ENCODE measurements at regions not wholly inside any gene's neighbourhood (a gene's known extent, or its start where the extent isn't known, plus 50 kb on each side); places are given as distances from the start of the nearest gene placed in this dataset.

GRCh38 chr1:96979304-96980268 lies 258.0 kb downstream of the PTBP2 start:
- FAIRE-seq, result no peak
- no peaks in the 10 kb centered on the region for H3K4me1 ChIP-seq (ENCODE audit: control insufficient read depth in 3 of 3, insufficient read depth in 2 of 3, low read depth in 1 of 3, low read length in 2 of 3)
- H3K36me3 ChIP-seq (ENCODE audit: control insufficient read depth in 3 of 3, insufficient read depth in 2 of 3, low read depth in 1 of 3, low read length in 3 of 3), result no peaks in the 10 kb centered on the region
- H3K9me3 ChIP-seq (ENCODE audit: control insufficient read depth in 2 of 2, insufficient read depth in 1 of 2, low read depth in 1 of 2, low read length in 1 of 2), result no peaks in the 10 kb centered on the region
- WGBS, 3 donors, result 61 to 79% (median 70%) methylated on average over 3 of the region's 3 CpGs
- DNase-seq, result peak in 1 of 2 donors; percentile 35
- no peak overlapping the region for H3K4me3 ChIP-seq (ENCODE audit: low read depth in 1 of 3, low read length in 3 of 3)
- H3K27me3 ChIP-seq (ENCODE audit: control insufficient read depth in 3 of 3, insufficient read depth in 3 of 3, low read length in 3 of 3), result no peaks in the 10 kb centered on the region
- H3K27ac ChIP-seq (ENCODE audit: low read depth in 1 of 3, low read length in 2 of 3), result no peak overlapping the region

- no peaks in the 10 kb centered on the region for H3K27me3 ChIP-seq (ENCODE audit: control insufficient read depth in 3 of 3, insufficient read depth in 3 of 3, low read length in 3 of 3)
- DNase-seq (no peak), FAIRE-seq (no peak)
- H3K36me3 ChIP-seq (ENCODE audit: control insufficient read depth in 3 of 3, insufficient read depth in 2 of 3, low read depth in 1 of 3, low read length in 3 of 3), result no peaks in the 10 kb centered on the region
- H3K4me1 ChIP-seq (ENCODE audit: control insufficient read depth in 3 of 3, insufficient read depth in 2 of 3, low read depth in 1 of 3, low read length in 2 of 3), result no peaks in the 10 kb centered on the region
- H3K4me3 ChIP-seq (ENCODE audit: low read depth in 1 of 3, low read length in 3 of 3), result no peak overlapping the region
- 48 to 61% (median 59%) methylated on average over 2 of the region's 2 CpGs for WGBS, 3 donors
- no peaks in the 10 kb centered on the region for H3K9me3 ChIP-seq (ENCODE audit: control insufficient read depth in 2 of 2, insufficient read depth in 1 of 2, low read depth in 1 of 2, low read length in 1 of 2)
- H3K27ac ChIP-seq (ENCODE audit: low read depth in 1 of 3, low read length in 2 of 3), result no peak overlapping the region
These were observed 258.9 kb downstream of the PTBP2 start for GRCh38 chr1:96980448-96980847.

DNA sequence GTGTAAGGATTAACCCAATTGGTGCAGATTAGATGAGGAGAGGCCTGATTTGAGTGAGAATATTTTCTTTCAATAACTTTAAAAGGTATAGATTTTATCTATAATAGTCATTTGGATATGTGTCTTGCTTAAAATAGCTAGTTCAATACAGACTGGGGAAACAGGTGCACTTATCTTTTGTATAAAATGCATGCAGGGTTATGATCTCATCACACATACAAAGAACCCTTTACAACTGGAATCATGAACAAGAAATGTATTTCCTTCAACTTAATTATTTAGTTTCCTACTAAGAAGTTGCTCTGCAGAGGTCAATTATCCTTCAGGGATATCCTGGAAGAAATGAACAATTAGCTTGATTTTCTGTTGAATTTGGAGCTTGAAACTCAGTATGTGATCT lies 259.6 kb downstream of the PTBP2 start:
- DNase-seq, result no peak
- Histone ChIP-seq H3K9me3 (ENCODE audit: control insufficient read depth in 2 of 2, insufficient read depth in 1 of 2, low read depth in 1 of 2, low read length in 1 of 2) (no peaks in the 10 kb centered on the region), H3K27me3 (ENCODE audit: control insufficient read depth in 3 of 3, insufficient read depth in 3 of 3, low read length in 3 of 3) (no peaks in the 10 kb centered on the region), H3K4me1 (ENCODE audit: control insufficient read depth in 3 of 3, insufficient read depth in 2 of 3, low read depth in 1 of 3, low read length in 2 of 3) (no peaks in the 10 kb centered on the region), H3K4me3 (ENCODE audit: low read depth in 1 of 3, low read length in 3 of 3) (no peak overlapping the region), H3K36me3 (ENCODE audit: control insufficient read depth in 3 of 3, insufficient read depth in 2 of 3, low read depth in 1 of 3, low read length in 3 of 3) (no peaks in the 10 kb centered on the region), H3K27ac (ENCODE audit: low read depth in 1 of 3, low read length in 2 of 3) (no peak overlapping the region)
- FAIRE-seq, result no peak

GRCh38 chr1:96982118-96982517 lies 260.5 kb downstream of the PTBP2 start:
- no peak for DNase-seq
- Histone ChIP-seq H3K4me1 (ENCODE audit: control insufficient read depth in 3 of 3, insufficient read depth in 2 of 3, low read depth in 1 of 3, low read length in 2 of 3) (no peaks in the 10 kb centered on the region), H3K27ac (ENCODE audit: low read depth in 1 of 3, low read length in 2 of 3) (no peak overlapping the region), H3K4me3 (ENCODE audit: low read depth in 1 of 3, low read length in 3 of 3) (no peak overlapping the region), H3K27me3 (ENCODE audit: control insufficient read depth in 3 of 3, insufficient read depth in 3 of 3, low read length in 3 of 3) (no peaks in the 10 kb centered on the region), H3K36me3 (ENCODE audit: control insufficient read depth in 3 of 3, insufficient read depth in 2 of 3, low read depth in 1 of 3, low read length in 3 of 3) (no peaks in the 10 kb centered on the region), H3K9me3 (ENCODE audit: control insufficient read depth in 2 of 2, insufficient read depth in 1 of 2, low read depth in 1 of 2, low read length in 1 of 2) (no peaks in the 10 kb centered on the region)
- FAIRE-seq, result no peak
- WGBS, 3 donors, result 82 to 91% (median 86%) methylated on average over 3 of the region's 3 CpGs

- WGBS, 3 donors, result 81 to 84% (median 81%) methylated on average over 8 of the region's 8 CpGs
- H3K27ac ChIP-seq (ENCODE audit: low read depth in 1 of 3, low read length in 2 of 3), result no peak overlapping the region
- H3K4me3 ChIP-seq (ENCODE audit: low read depth in 1 of 3, low read length in 3 of 3), result no peak overlapping the region
- FAIRE-seq, result no peak
- no peaks in the 10 kb centered on the region for H3K36me3 ChIP-seq (ENCODE audit: control insufficient read depth in 3 of 3, insufficient read depth in 2 of 3, low read depth in 1 of 3, low read length in 3 of 3)
- H3K4me1 ChIP-seq (ENCODE audit: control insufficient read depth in 3 of 3, insufficient read depth in 2 of 3, low read depth in 1 of 3, low read length in 2 of 3), result no peaks in the 10 kb centered on the region
- DNase-seq, result no peak
- no peaks in the 10 kb centered on the region for H3K9me3 ChIP-seq (ENCODE audit: control insufficient read depth in 2 of 2, insufficient read depth in 1 of 2, low read depth in 1 of 2, low read length in 1 of 2)
- no peaks in the 10 kb centered on the region for H3K27me3 ChIP-seq (ENCODE audit: control insufficient read depth in 3 of 3, insufficient read depth in 3 of 3, low read length in 3 of 3)
These were observed 262.3 kb downstream of the PTBP2 start for GRCh38 chr1:96983866-96984265.

GRCh38 chr1:96987186-96987703 lies 265.7 kb downstream of the PTBP2 start:
- Histone ChIP-seq H3K4me1 (ENCODE audit: control insufficient read depth in 3 of 3, insufficient read depth in 2 of 3, low read depth in 1 of 3, low read length in 2 of 3) (no peaks in the 10 kb centered on the region), H3K9me3 (ENCODE audit: control insufficient read depth in 2 of 2, insufficient read depth in 1 of 2, low read depth in 1 of 2, low read length in 1 of 2) (no peaks in the 10 kb centered on the region), H3K27ac (ENCODE audit: low read depth in 1 of 3, low read length in 2 of 3) (no peak overlapping the region), H3K4me3 (ENCODE audit: low read depth in 1 of 3, low read length in 3 of 3) (no peak overlapping the region), H3K36me3 (ENCODE audit: control insufficient read depth in 3 of 3, insufficient read depth in 2 of 3, low read depth in 1 of 3, low read length in 3 of 3) (no peaks in the 10 kb centered on the region), H3K27me3 (ENCODE audit: control insufficient read depth in 3 of 3, insufficient read depth in 3 of 3, low read length in 3 of 3) (no peaks in the 10 kb centered on the region)
- no peak for FAIRE-seq
- WGBS, 3 donors, result 83 to 89% (median 83%) methylated on average over 5 of the region's 5 CpGs
- no peak for DNase-seq

DNA sequence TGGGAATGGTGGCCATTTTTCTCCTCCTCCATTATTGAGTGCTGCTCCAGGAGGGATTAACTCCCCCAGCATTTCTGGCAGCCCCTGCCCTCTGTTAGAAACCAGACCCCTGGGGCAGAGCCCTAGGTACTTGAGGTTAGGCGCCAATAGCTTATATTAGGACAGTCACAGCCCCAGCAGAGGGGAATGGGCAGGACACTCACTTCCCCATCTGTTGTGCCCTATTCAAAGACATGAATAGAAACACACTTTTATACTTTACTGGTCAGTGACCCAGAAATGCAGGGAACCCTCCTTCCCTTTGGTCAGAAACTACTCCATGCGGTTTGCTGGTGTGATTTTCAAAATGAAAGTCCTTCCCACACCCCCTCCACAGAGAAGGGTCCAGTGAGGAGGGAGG lies 267.7 kb downstream of the PTBP2 start:
- Histone ChIP-seq H3K4me1 (ENCODE audit: control insufficient read depth in 3 of 3, insufficient read depth in 2 of 3, low read depth in 1 of 3, low read length in 2 of 3) (no peaks in the 10 kb centered on the region), H3K4me3 (ENCODE audit: low read depth in 1 of 3, low read length in 3 of 3) (no peak overlapping the region), H3K36me3 (ENCODE audit: control insufficient read depth in 3 of 3, insufficient read depth in 2 of 3, low read depth in 1 of 3, low read length in 3 of 3) (no peaks in the 10 kb centered on the region), H3K9me3 (ENCODE audit: control insufficient read depth in 2 of 2, insufficient read depth in 1 of 2, low read depth in 1 of 2, low read length in 1 of 2) (no peaks in the 10 kb centered on the region), H3K27ac (ENCODE audit: low read depth in 1 of 3, low read length in 2 of 3) (no peak overlapping the region), H3K27me3 (ENCODE audit: control insufficient read depth in 3 of 3, insufficient read depth in 3 of 3, low read length in 3 of 3) (no peaks in the 10 kb centered on the region)
- no peak for FAIRE-seq
- 62 to 72% (median 70%) methylated on average over 2 of the region's 2 CpGs for WGBS, 3 donors
- DNase-seq, result no peak

DNA sequence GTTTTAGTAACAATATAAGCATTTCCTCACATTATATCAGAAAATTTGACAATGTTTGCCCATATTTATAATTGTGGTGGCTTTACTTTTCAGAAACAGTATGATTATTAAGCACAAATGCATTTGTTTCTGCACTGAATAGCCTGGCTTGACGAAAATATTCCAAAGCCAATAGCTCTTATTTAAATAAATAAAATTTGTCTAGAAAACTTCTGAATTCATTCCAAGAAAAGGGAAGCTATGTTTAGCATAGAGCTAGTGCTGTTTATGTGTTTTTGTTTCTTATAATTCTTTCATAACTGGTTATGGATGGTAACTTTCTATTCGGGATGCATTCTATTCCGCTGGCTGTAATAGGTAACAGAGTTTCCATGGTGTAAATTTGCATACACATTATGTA lies 268.6 kb downstream of the PTBP2 start:
- Histone ChIP-seq H3K27me3 (ENCODE audit: control insufficient read depth in 3 of 3, insufficient read depth in 3 of 3, low read length in 3 of 3) (no peaks in the 10 kb centered on the region), H3K4me3 (ENCODE audit: low read depth in 1 of 3, low read length in 3 of 3) (no peak overlapping the region), H3K9me3 (ENCODE audit: control insufficient read depth in 2 of 2, insufficient read depth in 1 of 2, low read depth in 1 of 2, low read length in 1 of 2) (no peaks in the 10 kb centered on the region), H3K36me3 (ENCODE audit: control insufficient read depth in 3 of 3, insufficient read depth in 2 of 3, low read depth in 1 of 3, low read length in 3 of 3) (no peaks in the 10 kb centered on the region), H3K4me1 (ENCODE audit: control insufficient read depth in 3 of 3, insufficient read depth in 2 of 3, low read depth in 1 of 3, low read length in 2 of 3) (no peaks in the 10 kb centered on the region), H3K27ac (ENCODE audit: low read depth in 1 of 3, low read length in 2 of 3) (no peak overlapping the region)
- DNase-seq, result no peak
- WGBS, 3 donors, result 67 to 92% (median 84%) methylated on average over 3 of the region's 3 CpGs
- FAIRE-seq, result no peak

All from small intestine (tissue), 7 donors.